K562 (cell line): ENCODE measurements at regions not wholly inside any gene's neighbourhood (a gene's known extent, or its start where the extent isn't known, plus 50 kb on each side); places are given as distances from the start of the nearest gene placed in this dataset.
A peak's percentile ranks its signal among the peaks of the same experiment; 100 is the strongest.

Experiments used
- ATAC-seq: fragments of 200-7000 bp; cut with Tn5 transposase; 3 replicates; pipeline ENCODE4 v1.9.1; 2020; ENCODE audit warnings: moderate library complexity
- BruUV-seq: library from RNA; stranded (reverse); fragments of 400-500 nt; replicated peaks from 2 replicates; lab custom pipeline; 2021; lab: Mats Ljungman, UMichigan
- CTCF ChIA-PET: fragments of 300-600 bp; formaldehyde crosslinking; extraction: SDS; loops from one replicate; lab custom pipeline; 2021; ENCODE audit warnings: low intra/inter-chr PET ratio; lab: Yijun Ruan, JAX
- POLR2A ChIA-PET: fragments of 300-600, 350-650 bp; sonication (Branson Sonifier 250); formaldehyde crosslinking; extraction: SDS; loops from one replicate; lab custom pipeline; 2021; ENCODE audit warnings: antibody characterized with exemption, inconsistent platforms; lab: Yijun Ruan, JAX
- DNase-seq, 4 experiments: peaks; one replicate each; pipeline versions ENCODE4 v3.0.0 to v3.0.0-alpha.2; 2011 to 2018; ENCODE audit warnings: low spot score in 3 of 4, mixed read lengths in 3 of 4; ENCODE audit errors: extremely low read depth in 1 of 4
- FAIRE-seq: peaks from 2 replicates; lab custom pipeline; 2011; peaks lifted over from hg19 to GRCh38; lab: Jason Lieb, UNC
- H2AFZ ChIP-seq: 2 replicates; pipeline ENCODE4 v1.6.0; 2011; ENCODE audit warnings: low read depth, low read length, control low read depth, inconsistent platforms
- H3K27ac ChIP-seq: fragments of 200-600 bp; 3 replicates; pipeline ENCODE4 v1.8.0; 2011; ENCODE audit warnings: low read depth, mild to moderate bottlenecking, control low read depth, inconsistent platforms, low read length, moderate library complexity, mixed read lengths; ENCODE audit errors: extremely low read depth
- H3K27me3 ChIP-seq, 2 experiments: fragments of 300-600 bp in 1 of 2; 2 replicates in 1 of 2; 3 replicates in 1 of 2; pipeline versions ENCODE4 v1.6.0 to v1.8.0; 2011; ENCODE audit warnings: inconsistent platforms in 2 of 2, low read length in 2 of 2, mild to moderate bottlenecking in 1 of 2, mixed read lengths in 1 of 2, moderate library complexity in 1 of 2; ENCODE audit not compliant: control insufficient read depth in 2 of 2, insufficient read depth in 2 of 2
- H3K36me3 ChIP-seq: fragments of 300-600 bp; 3 replicates; pipeline ENCODE4 v1.8.0; 2011; ENCODE audit warnings: mild to moderate bottlenecking, low read length, inconsistent platforms; ENCODE audit not compliant: control insufficient read depth, insufficient read depth
- H3K4me1 ChIP-seq, 2 experiments: fragments of 200-600 bp in 1 of 2; replicated peaks in 1 of 2; 2 replicates in 1 of 2; 3 replicates in 1 of 2; pipeline versions ENCODE4 v1.5.1 to v1.8.0; 2011; ENCODE audit warnings: inconsistent platforms in 2 of 2, low read length in 2 of 2, mild to moderate bottlenecking in 1 of 2, mixed read lengths in 1 of 2, moderate library complexity in 1 of 2; ENCODE audit not compliant: control insufficient read depth in 2 of 2, insufficient read depth in 2 of 2
- H3K4me2 ChIP-seq: 2 replicates; pipeline ENCODE4 v1.6.1; 2011; ENCODE audit warnings: low read length, control low read depth, inconsistent platforms, mixed read lengths; ENCODE audit not compliant: insufficient read depth
- H3K4me3 ChIP-seq: fragments of 200-600 bp; sonication (generic), shearing (Covaris generic); 2 replicates; pipeline ENCODE4 v1.5.1; 2016; ENCODE audit warnings: control low read depth, inconsistent platforms
- H3K79me2 ChIP-seq: fragments of 200-600 bp; 3 replicates; pipeline ENCODE4 v1.8.0; 2011; ENCODE audit warnings: low read length, inconsistent platforms; ENCODE audit not compliant: control insufficient read depth, insufficient read depth
- H3K9ac ChIP-seq, 2 experiments: 2 replicates each; pipeline versions ENCODE4 v1.6.0 to v1.6.1; 2011; ENCODE audit warnings: low read depth in 2 of 2, low read length in 2 of 2, control low read depth in 1 of 2, inconsistent platforms in 1 of 2, mild to moderate bottlenecking in 1 of 2, mixed read lengths in 1 of 2; ENCODE audit not compliant: insufficient read depth in 1 of 2
- H3K9me1 ChIP-seq: one replicate; pipeline ENCODE4 v1.6.0; 2011; ENCODE audit warnings: inconsistent platforms, mild to moderate bottlenecking, low read length, moderate library complexity; ENCODE audit not compliant: control insufficient read depth, insufficient read depth
- H3K9me3 ChIP-seq: replicated peaks from 2 replicates; pipeline ENCODE4 v1.5.1; 2011; ENCODE audit warnings: low read depth, low read length, inconsistent platforms; ENCODE audit not compliant: control insufficient read depth, insufficient read depth
- H4K20me1 ChIP-seq: replicated peaks from 2 replicates; pipeline ENCODE4 v1.6.1; 2011; ENCODE audit warnings: low read length, inconsistent platforms, mixed read lengths; ENCODE audit not compliant: control insufficient read depth, insufficient read depth
- CBX1 ChIP-seq: sonication (generic); IDR thresholded peaks from 2 replicates; pipeline ENCODE4 v1.6.1; 2016; ENCODE audit warnings: antibody characterized with exemption, low read depth, mild to moderate bottlenecking
- FOSL1 ChIP-seq: fragments of 200-800 bp; sonication (Bioruptor generic); conservative IDR thresholded peaks from 2 replicates; pipeline ENCODE4 v1.6.1; 2016; ENCODE audit warnings: missing genetic modification characterization, missing compliant biosample characterization
- GATAD2A ChIP-seq: fragments of 450-650 bp; IDR thresholded peaks from 2 replicates; pipeline ENCODE4 v1.6.1; 2017
- GATAD2B ChIP-seq: fragments of 450-650 bp; IDR thresholded peaks from 2 replicates; pipeline ENCODE4 v1.6.1; 2017; ENCODE audit warnings: mild to moderate bottlenecking, borderline replicate concordance
- HDAC8 ChIP-seq: fragments of 450-650 bp; IDR thresholded peaks from 2 replicates; pipeline ENCODE4 v1.6.1; 2016; ENCODE audit warnings: mild to moderate bottlenecking, missing genetic modification characterization, moderate library complexity, missing compliant biosample characterization
- HMG20B ChIP-seq: fragments of 250-450 bp; sonication (Bioruptor Pico); IDR thresholded peaks from 2 replicates; pipeline ENCODE4 v1.5.0; 2021; ENCODE audit warnings: mild to moderate bottlenecking
- MIER1 ChIP-seq: fragments of 450-650 bp; IDR thresholded peaks from 2 replicates; pipeline ENCODE4 v1.6.1; 2016; ENCODE audit warnings: antibody characterized with exemption, mild to moderate bottlenecking, low read depth
- POLR3A ChIP-seq: IDR thresholded peaks from 2 replicates; pipeline ENCODE4 v1.6.1; 2011; ENCODE audit warnings: borderline replicate concordance, mild to moderate bottlenecking, moderate library complexity; ENCODE audit not compliant: insufficient read length, insufficient read depth; ENCODE audit errors: extremely low read depth
- POU5F1 ChIP-seq: fragments of 150-350 bp; IDR thresholded peaks from 2 replicates; pipeline ENCODE4 v1.6.1; 2014; ENCODE audit warnings: borderline replicate concordance, low read length, low read depth, mild to moderate bottlenecking; ENCODE audit not compliant: partially characterized antibody
- ZNF280B ChIP-seq: fragments of 250-450 bp; sonication (Bioruptor Pico); IDR thresholded peaks from 2 replicates; pipeline ENCODE4 v1.5.1; 2021; ENCODE audit warnings: mild to moderate bottlenecking
- WGBS: fragments of 100-300 bp; shearing (Covaris generic); methylation state at CpG from one replicate; pipeline ENCODE4 v1.1.6; 2016; ENCODE audit warnings: low coverage, mixed read lengths; ENCODE audit not compliant: insufficient coverage; ENCODE audit errors: missing lambda C conversion rate; 5-methylcytosine and 5-hydroxymethylcytosine counted together
- in situ Hi-C: fragments of 300-500 bp; cut with MboI; formaldehyde crosslinking; loops from 4 replicates; pipeline ENCODE4 v1.15.0; 2018; ENCODE audit warnings: inconsistent platforms, mixed read lengths
- intact Hi-C: fragments of 100-400 bp; cut with micrococcal nuclease; formaldehyde crosslinking; loops from 2 replicates; pipeline ENCODE4 v1.14.2; 2022

DNA sequence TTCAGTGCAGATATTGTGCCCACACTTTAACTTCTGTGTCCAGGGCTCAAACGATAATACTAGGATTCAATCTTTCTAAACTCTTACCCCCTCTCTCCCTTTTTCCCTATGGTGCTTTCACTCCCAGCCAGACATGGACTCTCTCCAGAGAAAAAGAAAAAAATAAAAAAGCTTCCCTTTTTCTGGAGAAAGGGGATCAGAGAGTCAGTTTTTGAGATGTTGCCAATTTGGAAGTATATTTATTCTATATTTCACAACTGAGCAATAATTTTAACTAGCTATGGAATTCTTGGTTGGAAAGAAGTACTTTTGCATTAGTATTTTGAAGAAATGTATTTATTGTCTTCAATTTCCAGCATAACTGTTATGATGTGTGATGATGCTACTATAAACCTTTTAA is 72.2 kb upstream of the ZFP64 start:
- intact Hi-C loops: no loop called here
- BruUV-seq: no TSS peak

GRCh38 chr20:52261792-52262191 is 70.2 kb upstream of the ZFP64 start:
- no peaks in the 10 kb centered on the region for H3K27me3 ChIP-seq
- POLR2A ChIA-PET: no interaction called here
- H3K27ac ChIP-seq: no peak overlapping the region
- no peak overlapping the region for H3K4me3 ChIP-seq
- H3K9me3 ChIP-seq: no peaks in the 10 kb centered on the region
- in situ Hi-C loops (no loop called here), intact Hi-C loops (no loop called here)
- no peak overlapping the region for H3K4me2 ChIP-seq
- TF ChIP-seq POLR3A (no peak), GATAD2B (no peak), HMG20B (no peak), CBX1 (no peak), MIER1 (no peak), FOSL1 (tag) (no peak)
- H3K9ac ChIP-seq: no peak overlapping the region
- CTCF ChIA-PET: no interaction called here
- no peaks in the 10 kb centered on the region for H3K36me3 ChIP-seq
- H3K9me1 ChIP-seq: no peaks in the 10 kb centered on the region
- DNase-seq: no peak
- no peak for FAIRE-seq
- H4K20me1 ChIP-seq: no peaks in the 10 kb centered on the region
- peak; percentile 44; the same call in 1 of the 3 replicates for ATAC-seq
- BruUV-seq: no TSS peak
- H3K79me2 ChIP-seq: no peaks in the 10 kb centered on the region
- no peaks in the 10 kb centered on the region for H3K4me1 ChIP-seq
- no peak overlapping the region for H2AFZ ChIP-seq

More for the DNA sequence above, 72.2 kb upstream of the ZFP64 start:
- ChIA-PET POLR2A (no interaction called here), CTCF (no interaction called here)
- Histone ChIP-seq H3K27me3 (no peaks in the 10 kb centered on the region), H3K9ac (no peak overlapping the region), H3K9me3 (no peaks in the 10 kb centered on the region), H3K4me1 (no peaks in the 10 kb centered on the region), H4K20me1 (no peaks in the 10 kb centered on the region), H3K36me3 (no peaks in the 10 kb centered on the region), H3K4me2 (no peak overlapping the region), H2AFZ (no peak overlapping the region), H3K4me3 (no peak overlapping the region), H3K9me1 (no peaks in the 10 kb centered on the region), H3K27ac (no peak overlapping the region), H3K79me2 (no peaks in the 10 kb centered on the region)
- in situ Hi-C loops: no loop called here
- ATAC-seq (no peak), DNase-seq (no peak), FAIRE-seq (no peak)
- TF ChIP-seq ZNF280B (CRISPR knock-in tag): no peak
- TF ChIP-seq GATAD2A: no peak
- TF ChIP-seq POU5F1: no peak
- no peak for TF ChIP-seq HDAC8 (tag)
- 30% methylated on average over 1 of the region's 1 CpG for WGBS
